HG03064 (cell line): ENCODE measurements at regions not wholly inside any gene's neighbourhood (a gene's known extent, or its start where the extent isn't known, plus 50 kb on each side); places are given as distances from the start of the nearest gene placed in this dataset.
A peak's percentile ranks its signal among the peaks of the same experiment; 100 is the strongest.
"Not testable (repeated sequence)": the region's sequence is repeated elsewhere in the genome, so short reads cannot be mapped to it uniquely, and the experiment has no call there.

Experiments
- ATAC-seq: cut with Tn5 transposase; IDR thresholded peaks from one replicate; pipeline ENCODE4 v1.9.1; 2021; ENCODE audit warnings: low read depth; ENCODE audit not compliant: unreplicated experiment

DNA sequence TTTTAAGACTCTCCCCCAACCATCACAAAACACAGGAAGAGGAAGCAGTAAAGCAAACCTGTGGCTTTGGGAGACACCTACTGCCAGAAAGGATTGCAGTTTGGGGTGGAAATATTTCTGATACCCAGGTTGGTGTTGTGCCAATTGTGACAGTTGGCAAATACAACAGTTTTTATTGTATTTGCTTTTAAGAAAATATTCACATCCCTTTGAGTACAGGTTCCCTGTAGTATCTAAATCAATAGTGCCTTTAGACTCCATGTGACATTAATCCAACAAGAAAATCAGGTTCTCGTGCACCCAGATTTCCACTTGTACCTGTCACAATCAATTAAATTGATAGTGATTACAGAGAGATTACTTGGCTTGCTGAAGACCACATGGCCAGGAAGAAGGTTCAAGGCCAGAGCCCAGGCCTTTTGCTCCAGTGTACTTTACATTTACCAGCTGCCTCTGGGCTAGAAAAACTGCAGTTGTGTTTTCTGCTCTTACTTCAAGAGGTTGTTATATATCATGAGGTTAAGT lies 361.2 kb downstream of the ATP23 start:
- no peak for ATAC-seq

DNA sequence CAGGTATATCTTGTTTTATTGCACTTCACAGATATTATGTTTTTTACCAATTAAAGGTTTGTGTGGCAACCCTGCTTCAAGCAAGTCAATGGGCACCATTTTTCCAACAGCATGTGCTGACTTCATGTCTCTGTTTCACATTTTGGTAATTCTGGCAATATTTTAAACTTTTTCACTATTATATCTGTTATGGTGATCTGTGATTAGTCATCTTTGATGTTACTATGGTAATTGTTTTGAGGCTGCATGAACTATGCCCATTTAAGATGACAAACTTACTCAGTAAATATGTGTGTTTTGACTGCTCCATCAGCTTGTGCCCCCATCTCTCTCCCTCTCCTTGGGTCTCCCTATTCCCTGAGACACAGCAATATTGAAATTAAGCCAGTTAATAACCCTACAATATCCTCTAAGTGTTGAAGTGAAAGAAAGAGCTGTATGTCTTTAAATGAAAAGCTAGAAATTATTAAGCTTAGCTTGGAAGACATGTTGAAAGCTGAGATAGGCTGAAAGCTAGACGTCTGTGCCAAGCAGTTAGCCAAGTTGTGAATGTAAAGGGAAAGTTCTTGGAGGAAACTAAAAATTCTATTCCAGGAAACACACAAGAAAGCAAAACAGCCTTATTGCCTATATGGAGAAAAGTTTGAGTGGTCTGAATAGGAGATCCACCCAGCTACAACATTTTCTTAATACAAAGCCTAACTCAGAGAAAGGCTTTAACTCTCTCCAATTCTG lies 365.1 kb downstream of the ATP23 start:
- ATAC-seq = no peak

DNA sequence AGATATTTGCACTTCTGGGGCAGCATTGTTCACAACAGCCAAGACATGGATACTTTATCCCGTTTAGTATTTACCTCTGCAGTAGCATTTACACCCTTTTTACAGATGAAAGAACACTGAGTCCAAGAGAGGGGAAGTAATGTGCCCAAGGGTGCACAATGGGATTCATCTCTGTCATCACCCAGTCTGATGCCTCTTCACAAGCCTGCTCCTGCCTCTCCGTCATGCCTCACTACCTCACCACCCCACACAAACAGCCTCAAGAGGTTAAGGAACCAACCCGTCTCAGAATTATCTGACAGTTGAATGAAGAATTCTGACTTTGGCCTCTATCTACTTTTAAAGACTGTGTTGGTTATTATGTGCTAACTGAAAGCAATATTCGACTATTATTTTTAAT lies 368.4 kb downstream of the ATP23 start:
- ATAC-seq = no peak

DNA sequence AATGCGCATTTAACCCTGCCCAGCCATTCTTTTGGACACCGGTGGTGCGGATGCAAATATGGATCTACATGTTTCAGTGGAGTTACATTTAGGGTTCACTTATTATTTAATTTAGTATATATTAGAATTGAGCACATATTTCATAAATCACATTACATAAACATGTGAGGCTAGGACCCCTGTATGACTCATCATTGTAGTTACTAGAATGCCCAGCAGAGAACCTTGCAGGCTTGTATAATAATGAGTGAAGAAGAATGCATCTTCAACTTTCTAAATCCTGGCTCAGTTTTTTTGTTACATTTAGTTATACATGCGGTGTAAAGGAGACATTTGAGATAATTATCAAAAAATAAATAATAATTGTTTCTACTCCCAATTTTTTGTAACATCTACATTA lies 369.0 kb downstream of the ATP23 start:
- no peak for ATAC-seq

DNA sequence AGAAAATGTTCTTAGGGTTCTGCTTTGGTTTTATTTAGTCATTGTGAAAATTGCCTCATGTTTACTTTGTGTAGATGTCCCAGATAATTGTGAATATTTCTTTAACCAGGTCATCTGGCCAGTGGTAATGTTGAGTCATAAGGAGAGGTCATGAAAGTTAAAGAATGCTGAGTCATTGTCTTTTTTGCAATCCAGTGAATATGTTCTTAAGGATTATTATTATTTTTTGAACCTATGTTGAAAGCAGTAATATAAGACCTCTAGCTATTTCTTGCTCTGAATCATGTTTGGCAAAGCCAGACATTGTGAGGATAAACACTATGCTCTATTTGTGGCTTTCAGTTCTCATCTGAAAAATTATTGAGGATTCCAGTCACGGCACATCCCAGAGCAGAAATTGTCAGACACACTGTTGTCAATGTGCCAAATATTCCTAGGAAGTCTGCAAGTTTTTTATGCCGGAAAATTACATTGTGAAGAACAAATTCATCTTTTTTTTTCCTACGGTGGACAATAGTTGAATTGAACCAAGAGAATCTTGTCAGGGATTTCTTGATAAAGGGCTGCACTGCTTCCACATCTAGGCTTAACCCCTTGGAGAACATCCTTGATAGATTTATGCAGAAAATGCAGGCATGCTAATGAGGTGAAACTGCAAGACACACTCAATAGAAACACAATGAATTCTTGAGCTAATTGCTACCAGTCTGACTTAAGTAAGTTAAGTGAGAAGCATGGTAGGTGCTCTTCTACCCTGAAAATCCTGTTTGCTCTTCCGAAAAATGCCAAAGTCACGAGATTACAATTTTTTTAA lies 369.6 kb downstream of the ATP23 start:
- no peak for ATAC-seq

DNA sequence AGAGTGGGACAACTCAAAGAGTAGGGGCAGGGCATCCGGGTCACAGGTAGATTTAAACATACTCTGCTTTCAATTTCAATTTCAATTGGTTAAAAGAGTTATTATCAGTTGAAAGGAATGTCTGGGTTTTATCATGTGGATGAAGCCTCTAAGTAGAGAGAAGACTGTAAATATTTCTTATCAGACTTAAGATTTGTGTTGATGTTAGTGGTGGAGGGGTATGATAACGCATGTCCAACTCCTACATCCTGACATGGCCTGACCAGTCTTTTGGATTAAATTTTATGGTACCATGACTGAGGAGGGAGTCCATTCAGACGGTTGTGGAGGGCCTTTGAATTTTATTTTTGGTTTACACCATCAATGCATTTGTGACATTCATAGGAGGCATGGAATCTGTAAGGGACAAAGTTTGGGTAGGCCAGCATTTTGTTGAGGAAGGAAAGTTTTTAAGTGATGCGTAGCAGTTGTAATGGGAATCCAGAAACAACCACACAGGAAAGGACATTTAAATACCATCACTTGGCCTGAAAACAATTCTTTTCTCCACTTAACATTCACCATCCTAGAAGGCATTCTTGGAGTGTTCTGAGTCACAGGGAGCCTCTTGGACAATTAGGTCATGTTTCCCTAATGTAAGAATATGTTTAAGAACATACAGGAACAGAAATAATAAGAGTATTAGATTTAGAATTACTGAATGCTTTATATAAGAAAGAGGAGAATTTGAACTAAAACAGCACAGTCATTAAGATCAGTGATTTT lies 371.9 kb downstream of the ATP23 start:
- no peak for ATAC-seq

DNA sequence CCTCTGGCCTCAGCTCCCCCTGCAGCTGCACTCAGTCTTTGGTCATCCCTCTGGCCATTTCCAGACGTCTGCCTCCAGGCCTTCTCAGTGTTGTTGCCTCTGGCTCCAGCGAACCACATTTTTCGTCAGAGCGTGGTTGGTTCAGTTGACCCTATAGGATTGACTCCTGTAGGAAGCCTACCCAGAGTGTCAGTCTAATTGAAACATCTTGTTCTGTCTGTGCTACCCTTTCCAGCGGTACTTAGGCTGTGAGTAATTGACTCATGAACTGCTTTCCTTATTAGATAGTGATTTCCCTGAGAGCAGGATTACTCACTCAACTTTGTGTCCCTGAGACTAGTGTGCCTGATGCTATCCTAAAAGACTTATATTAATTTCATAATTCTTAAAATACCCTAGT lies 373.2 kb downstream of the ATP23 start:
- no peak for ATAC-seq

DNA sequence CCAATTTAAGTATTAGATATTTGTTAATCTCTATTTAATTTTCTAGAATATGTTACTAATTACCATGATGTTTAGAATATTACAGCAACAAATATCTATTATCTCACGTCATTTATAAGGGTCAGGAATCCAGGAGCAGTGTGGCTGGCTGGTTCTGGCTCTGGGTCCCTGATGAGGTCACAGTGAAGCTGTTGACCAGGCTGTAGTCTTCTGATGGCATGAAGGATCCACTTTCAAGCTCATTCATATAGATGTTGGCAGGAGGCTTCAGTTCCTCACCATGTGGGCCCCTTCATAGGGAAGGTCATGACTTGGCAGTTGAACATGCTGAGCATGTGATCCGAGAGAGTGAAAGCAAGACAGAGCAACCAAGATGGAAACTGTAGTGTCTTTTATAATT lies 375.6 kb downstream of the ATP23 start:
- no peak for ATAC-seq

DNA sequence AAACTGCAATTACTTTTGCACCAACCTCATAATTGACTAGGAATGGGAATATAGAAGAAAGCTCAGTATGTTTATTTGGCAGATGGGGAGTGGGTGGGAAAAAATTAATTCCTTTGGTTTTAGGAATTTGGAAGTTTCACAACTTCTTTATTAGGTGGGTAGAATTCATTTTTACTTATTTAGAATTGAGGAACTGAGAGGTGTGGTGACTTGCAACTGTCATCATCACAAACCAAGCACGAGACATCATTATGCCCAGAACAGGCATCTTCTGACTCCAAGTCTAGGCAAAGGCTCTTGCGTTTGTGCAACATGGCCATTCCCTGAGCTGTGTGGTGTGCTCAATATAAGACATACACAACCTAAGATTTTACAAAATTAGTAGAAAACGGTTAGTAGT lies 380.0 kb downstream of the ATP23 start:
- no peak for ATAC-seq

DNA sequence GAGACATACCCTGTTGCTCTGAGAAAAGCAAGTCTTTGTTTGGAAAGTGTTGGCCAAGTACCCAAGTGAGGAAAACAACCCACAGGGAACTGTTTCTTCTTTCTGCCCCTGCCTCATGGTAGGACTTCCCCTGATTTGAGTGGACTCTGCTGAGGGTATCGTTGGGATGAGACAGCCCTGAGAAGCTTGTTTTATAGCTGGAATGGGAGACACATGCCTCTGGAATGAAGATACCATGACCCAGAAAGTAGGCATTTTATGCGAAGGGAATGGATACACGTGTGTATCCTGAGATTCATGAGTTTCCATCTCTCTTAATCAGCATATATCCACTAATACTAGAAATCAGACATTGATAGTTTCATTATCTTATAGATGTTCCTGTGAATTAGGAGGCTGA lies 382.3 kb downstream of the ATP23 start:
- no peak for ATAC-seq

DNA sequence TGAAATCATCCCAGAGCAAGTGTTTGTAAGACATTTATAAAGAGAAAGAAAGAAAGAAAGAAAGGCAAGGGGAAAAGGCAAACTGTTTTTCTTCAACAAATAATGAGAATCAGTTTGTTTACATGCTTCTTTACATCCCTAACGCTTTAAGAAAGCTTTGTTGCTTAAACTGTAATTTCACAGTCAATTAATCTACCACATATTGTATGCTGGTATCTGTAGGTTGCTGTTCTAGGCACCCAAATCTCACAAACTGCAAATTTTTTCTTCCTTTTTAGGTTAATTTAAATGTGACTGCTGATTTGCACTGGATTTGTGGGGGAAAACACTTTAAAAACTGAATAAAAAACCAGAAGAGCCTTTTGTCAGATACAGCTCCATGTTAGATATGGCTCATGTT lies 384.2 kb downstream of the ATP23 start:
- ATAC-seq = no peak

DNA sequence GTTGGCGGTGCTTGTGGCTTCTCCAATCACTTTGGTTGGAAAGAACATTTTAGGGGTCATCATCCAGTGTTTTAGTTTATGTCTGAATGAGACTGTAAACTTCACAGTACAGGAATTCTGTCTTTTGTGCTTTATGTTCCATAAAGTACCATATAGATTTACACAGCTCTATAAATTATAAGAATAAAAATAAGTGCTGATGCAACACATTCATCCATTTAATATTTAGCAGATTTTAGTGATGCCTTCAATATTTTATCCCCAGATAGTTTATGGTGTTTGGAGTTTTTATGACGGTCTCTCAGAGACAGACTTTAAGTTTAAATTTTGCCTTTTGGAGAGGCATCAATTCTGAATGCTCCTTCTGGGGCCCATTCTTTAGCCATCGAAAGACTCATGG lies 385.2 kb downstream of the ATP23 start:
- no peak for ATAC-seq

DNA sequence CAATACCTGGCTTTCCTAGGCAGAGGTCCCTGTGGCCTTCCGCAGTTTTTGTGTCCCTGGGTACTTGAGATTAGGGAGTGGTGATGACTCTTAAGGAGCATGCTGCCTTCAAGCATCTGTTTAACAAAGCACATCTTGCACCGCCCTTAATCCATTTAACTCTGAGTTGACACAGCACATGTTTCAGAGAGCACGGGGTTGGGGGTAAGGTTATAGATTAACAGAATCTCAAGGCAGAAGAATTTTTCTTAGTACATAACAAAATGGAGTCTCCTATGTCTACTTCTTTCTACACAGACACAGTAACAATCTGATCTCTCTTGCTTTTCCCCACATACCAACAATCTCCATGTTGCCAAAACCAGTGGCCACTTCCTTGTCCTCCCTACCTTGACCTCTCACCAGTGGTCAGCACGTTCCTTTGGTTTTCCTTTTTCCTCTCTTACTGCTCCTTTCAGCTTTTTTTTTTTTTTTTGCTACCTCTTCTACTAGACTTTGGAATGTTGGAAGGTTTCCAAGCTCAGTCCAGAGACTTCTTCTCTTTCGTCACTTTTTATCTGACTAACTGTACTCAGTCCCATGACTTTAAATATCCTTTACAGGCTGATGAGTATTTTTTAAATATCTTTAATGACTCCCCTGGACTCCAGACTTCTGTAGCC lies 395.3 kb downstream of the ATP23 start:
- not testable (repeated sequence) for ATAC-seq

DNA sequence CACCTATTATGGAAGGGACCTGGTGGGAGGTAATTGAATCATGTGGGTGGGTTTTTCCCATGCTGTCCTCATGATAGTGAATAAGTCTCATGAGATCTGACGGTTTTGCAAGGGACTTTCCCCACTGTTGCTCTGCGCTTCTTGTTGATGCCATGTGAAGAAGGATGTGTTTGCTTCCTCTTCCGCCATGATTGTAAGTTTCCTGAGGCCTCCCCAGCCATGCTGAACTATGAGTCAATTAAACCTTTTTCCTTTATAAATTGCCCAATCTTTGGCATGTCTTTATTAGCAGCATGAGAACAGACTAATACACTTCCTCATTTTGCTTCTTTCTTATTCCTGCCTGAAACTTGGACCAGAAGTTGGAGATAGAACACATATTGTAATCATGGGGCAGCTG lies 396.2 kb downstream of the ATP23 start:
- not testable (repeated sequence) for ATAC-seq

DNA sequence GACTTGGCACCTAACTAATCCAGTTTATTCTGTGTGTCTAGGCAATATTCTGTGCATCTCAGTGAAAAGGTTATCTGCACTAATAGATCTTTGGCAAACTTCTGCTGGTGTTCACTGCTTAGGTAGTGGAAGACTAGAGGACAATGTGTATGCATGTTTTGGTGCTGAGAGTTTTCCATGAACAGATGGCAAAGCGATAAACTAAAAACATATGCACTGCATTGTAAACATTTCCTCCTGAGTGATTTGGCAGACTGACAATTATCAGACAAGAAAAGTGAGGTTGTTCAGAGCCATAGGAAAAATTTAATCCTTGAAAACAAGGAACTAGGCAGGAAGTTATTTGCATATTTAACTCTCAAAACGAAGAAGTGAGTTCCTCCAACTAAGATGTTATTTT lies 400.4 kb downstream of the ATP23 start:
- no peak for ATAC-seq

DNA sequence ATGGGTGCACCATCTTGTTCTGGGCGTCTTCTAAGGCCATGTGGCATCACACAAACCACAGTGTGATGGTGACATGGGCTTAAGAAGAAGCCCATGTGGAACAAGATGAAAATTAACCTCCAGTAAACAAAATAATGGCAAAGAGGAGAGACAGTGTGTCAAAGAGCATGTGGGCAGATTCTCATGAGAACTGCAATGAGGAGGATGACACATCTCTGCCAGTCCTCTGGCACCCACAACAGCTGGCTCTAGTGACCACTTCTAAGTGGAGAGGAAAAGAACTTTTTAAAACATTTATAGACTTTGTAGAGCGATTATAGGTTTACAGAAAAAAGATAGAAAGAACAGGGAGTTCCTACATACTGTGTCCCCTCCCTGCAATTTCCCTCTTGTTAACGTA lies 401.4 kb downstream of the ATP23 start:
- no peak for ATAC-seq

DNA sequence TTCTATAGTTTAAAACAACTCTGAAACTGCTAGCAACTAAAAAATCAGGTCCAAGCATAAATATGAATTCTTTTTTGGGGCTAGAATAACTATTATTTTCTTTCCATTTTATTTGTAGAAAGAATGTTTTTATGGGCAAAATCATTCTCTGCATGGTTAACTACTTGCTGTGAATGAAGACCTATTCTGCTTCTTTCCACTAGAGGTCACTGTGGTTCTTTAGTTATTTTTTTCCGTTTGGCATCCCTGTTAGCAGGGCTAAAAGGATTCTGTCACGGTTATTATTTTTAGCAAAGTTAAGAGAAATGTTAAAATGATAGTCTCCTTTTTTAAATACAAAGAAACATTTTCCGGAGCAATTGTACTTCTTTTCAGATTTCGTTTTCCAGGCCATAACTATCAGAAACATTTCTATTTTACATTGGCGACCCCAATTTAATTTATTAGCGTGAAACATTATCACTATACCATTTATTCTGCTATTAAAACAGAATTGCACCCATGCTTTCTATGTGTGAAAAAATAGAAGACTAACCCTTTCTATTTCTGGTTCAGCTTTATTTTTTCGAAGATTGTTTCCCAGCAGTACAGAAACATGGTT lies 404.8 kb downstream of the ATP23 start:
- peak; percentile 70 for ATAC-seq

DNA sequence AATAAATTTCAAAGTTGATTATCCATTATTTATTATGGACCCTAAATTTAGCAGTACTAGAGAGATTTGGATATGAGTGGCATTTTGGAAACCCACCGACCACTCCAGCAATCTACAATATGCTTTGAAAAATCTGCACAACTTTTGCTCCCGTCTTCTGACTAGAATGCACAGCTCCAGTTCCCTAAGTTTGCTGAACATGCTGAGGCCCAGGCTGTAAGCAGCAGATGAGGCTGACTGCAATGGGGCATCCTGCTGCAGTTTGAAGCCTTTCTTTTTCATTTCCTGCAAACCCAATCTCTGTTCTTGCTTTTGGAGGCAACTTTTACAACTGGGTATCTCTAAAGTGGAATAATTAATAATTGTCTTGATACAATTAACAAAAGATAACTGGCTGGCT lies 405.8 kb downstream of the ATP23 start:
- ATAC-seq = no peak

DNA sequence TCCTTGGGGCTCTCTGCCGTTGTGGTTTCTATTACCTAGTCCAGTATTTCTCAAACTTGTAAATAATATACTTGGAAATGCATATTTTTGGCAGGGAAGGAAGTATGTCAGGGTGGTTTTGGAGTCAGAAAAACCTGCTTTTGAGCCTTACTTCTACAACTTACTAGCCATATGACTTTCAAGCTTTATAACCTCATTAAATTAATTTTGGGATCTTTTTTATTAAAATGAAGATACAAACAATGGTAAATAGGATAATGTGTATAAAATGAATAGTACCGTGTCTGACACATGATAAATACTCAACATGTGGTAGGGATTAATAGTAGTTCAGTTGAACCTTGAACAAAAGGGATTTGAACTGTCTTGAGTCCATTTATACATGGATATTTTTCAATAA lies 406.3 kb downstream of the ATP23 start:
- no peak for ATAC-seq

DNA sequence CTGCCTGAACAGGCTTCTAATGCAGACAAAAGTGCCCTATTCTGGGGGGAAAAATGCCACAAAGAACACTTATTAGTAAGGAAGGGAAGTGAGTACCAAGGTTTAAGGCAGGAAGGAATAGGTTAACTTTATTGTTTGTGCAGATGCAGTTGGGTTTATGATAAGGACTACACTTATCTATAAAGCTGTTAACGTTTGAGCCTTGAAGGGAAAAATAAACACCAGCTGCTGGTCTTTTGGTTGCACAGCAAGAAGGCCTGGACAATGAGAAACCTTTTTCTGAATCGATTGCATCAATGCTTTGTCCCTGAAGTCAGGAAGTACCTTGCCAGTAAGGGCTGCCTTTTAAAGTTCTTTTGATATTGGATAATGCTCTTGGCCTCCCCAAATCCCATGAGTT lies 407.8 kb downstream of the ATP23 start:
- no peak for ATAC-seq
